OCI-LY1 (cell line): ENCODE measurements at regions not wholly inside any gene's neighbourhood (a gene's known extent, or its start where the extent isn't known, plus 50 kb on each side); places are given as distances from the start of the nearest gene placed in this dataset.

Experiments
- H2AFZ ChIP-seq: fragments of 200-600 bp; sonication (generic), shearing (Covaris generic); 2 replicates; pipeline ENCODE4 v1.6.0; 2014; ENCODE audit warnings: antibody characterized with exemption, mild to moderate bottlenecking, low read length
- H3F3A ChIP-seq: fragments of 200-600 bp; sonication (generic), shearing (Covaris generic); 2 replicates; pipeline ENCODE4 v1.6.0; 2014; ENCODE audit warnings: mild to moderate bottlenecking, antibody characterized with exemption, low read length, moderate library complexity; ENCODE audit not compliant: insufficient read depth
- H3K27ac ChIP-seq: fragments of 200-600 bp; sonication (generic); 2 replicates; pipeline ENCODE4 v1.5.1; 2014; ENCODE audit warnings: low read length, mixed run types, mild to moderate bottlenecking, low read depth; ENCODE audit not compliant: poor library complexity, severe bottlenecking
- H3K27me3 ChIP-seq: fragments of 200-600 bp; sonication (generic); 2 replicates; pipeline ENCODE4 v1.6.0; 2014; ENCODE audit warnings: antibody characterized with exemption, mild to moderate bottlenecking, low read length, moderate library complexity; ENCODE audit not compliant: insufficient read depth
- H3K36me3 ChIP-seq: fragments of 200-600 bp; sonication (generic); 2 replicates; pipeline ENCODE4 v1.6.1; 2014; ENCODE audit warnings: mild to moderate bottlenecking, antibody characterized with exemption, low read length, moderate library complexity, mixed read lengths; ENCODE audit not compliant: insufficient read depth
- H3K4me1 ChIP-seq: fragments of 200-600 bp; sonication (generic); 2 replicates; pipeline ENCODE4 v1.5.1; 2014; ENCODE audit warnings: mild to moderate bottlenecking, low read length, moderate library complexity; ENCODE audit not compliant: insufficient read depth, severe bottlenecking
- H3K4me2 ChIP-seq: fragments of 200-600 bp; sonication (generic), shearing (Covaris generic); 2 replicates; pipeline ENCODE4 v1.6.1; 2014; ENCODE audit warnings: low read length
- H3K4me3 ChIP-seq: fragments of 200-600 bp; sonication (generic); 2 replicates; pipeline ENCODE4 v1.5.1; 2014; ENCODE audit warnings: low read length, low read depth, mild to moderate bottlenecking, mixed read lengths; ENCODE audit not compliant: poor library complexity, severe bottlenecking
- H3K79me2 ChIP-seq: fragments of 200-600 bp; shearing (Covaris generic); 2 replicates; pipeline ENCODE4 v1.6.1; 2016; ENCODE audit warnings: mixed run types, low read length, mixed read lengths; ENCODE audit not compliant: insufficient read depth
- H3K9ac ChIP-seq: fragments of 200-600 bp; sonication (generic), shearing (Covaris generic); 2 replicates; pipeline ENCODE4 v1.6.1; 2014; ENCODE audit warnings: mild to moderate bottlenecking, low read length, mixed read lengths
- H3K9me2 ChIP-seq: fragments of 200-600 bp; sonication (generic), shearing (Covaris generic); 2 replicates; pipeline ENCODE4 v1.6.1; 2014; ENCODE audit warnings: low read depth, mild to moderate bottlenecking, low read length, mixed read lengths
- H3K9me3 ChIP-seq: fragments of 200-600 bp; shearing (Covaris generic); 2 replicates; pipeline ENCODE4 v1.6.1; 2014; ENCODE audit warnings: low read length, mixed read lengths
- H4K20me1 ChIP-seq: fragments of 200-600 bp; sonication (generic), shearing (Covaris generic); 2 replicates; pipeline ENCODE4 v1.6.0; 2016; ENCODE audit warnings: mild to moderate bottlenecking, low read length; ENCODE audit not compliant: insufficient read depth
- EZH2 ChIP-seq: fragments of 200-600 bp; sonication (generic), shearing (Covaris generic); IDR thresholded peaks from 2 replicates; pipeline ENCODE4 v1.8.0; 2017; ENCODE audit warnings: borderline replicate concordance, mixed run types, mild to moderate bottlenecking, antibody characterized with exemption, low read length, moderate library complexity, mixed read lengths
- TF ChIP-seq, protein P1 (sequence below): fragments of 200-600 bp; sonication (generic), shearing (Covaris generic); IDR thresholded peaks from 2 replicates; pipeline ENCODE4 v1.5.1; 2017; ENCODE audit warnings: mild to moderate bottlenecking, antibody characterized with exemption, low read length, moderate library complexity, mixed read lengths

GRCh38 chr2:892892-893291, 57.8 kb upstream of the SNTG2 start:
- Histone ChIP-seq H3K4me2 (no peak overlapping the region), H3K9me2 (no peaks in the 10 kb centered on the region), H3K27ac (no peak overlapping the region), H3K9ac (no peak overlapping the region), H3K27me3 (no peaks in the 10 kb centered on the region), H3K9me3 (no peaks in the 10 kb centered on the region), H3F3A (no peaks in the 10 kb centered on the region), H3K4me3 (no peak overlapping the region), H2AFZ (no peak overlapping the region), H3K36me3 (no peaks in the 10 kb centered on the region), H3K79me2 (no peaks in the 10 kb centered on the region), H3K4me1 (no peaks in the 10 kb centered on the region), H4K20me1 (no peaks in the 10 kb centered on the region)
- TF ChIP-seq, protein P1, sequence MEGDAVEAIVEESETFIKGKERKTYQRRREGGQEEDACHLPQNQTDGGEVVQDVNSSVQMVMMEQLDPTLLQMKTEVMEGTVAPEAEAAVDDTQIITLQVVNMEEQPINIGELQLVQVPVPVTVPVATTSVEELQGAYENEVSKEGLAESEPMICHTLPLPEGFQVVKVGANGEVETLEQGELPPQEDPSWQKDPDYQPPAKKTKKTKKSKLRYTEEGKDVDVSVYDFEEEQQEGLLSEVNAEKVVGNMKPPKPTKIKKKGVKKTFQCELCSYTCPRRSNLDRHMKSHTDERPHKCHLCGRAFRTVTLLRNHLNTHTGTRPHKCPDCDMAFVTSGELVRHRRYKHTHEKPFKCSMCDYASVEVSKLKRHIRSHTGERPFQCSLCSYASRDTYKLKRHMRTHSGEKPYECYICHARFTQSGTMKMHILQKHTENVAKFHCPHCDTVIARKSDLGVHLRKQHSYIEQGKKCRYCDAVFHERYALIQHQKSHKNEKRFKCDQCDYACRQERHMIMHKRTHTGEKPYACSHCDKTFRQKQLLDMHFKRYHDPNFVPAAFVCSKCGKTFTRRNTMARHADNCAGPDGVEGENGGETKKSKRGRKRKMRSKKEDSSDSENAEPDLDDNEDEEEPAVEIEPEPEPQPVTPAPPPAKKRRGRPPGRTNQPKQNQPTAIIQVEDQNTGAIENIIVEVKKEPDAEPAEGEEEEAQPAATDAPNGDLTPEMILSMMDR, result no peak
- TF ChIP-seq EZH2, result no peak

DNA sequence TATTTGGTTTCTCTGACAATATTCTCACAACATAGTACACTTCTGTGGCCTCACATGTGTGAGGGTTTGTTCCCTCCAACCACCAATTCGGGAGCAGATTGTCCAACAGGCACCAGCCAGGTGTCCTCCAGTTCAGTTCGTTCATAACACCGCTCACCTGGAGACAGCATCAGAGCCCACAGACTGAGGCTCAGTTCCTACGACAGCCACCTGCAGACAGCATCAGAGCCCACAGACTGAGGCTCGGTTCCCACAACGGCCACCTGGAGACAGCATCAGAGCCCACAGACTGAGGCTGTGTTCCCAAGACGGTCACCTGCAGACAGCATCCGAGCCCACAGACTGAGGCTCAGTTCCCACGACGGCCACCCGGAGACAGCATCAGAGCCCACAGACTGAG, 58.2 kb upstream of the SNTG2 start:
- no peak overlapping the region for H3K27ac ChIP-seq
- H2AFZ ChIP-seq, result no peak overlapping the region
- no peaks in the 10 kb centered on the region for H3K9me3 ChIP-seq
- no peaks in the 10 kb centered on the region for H3K79me2 ChIP-seq
- no peaks in the 10 kb centered on the region for H4K20me1 ChIP-seq
- no peaks in the 10 kb centered on the region for H3K4me1 ChIP-seq
- H3K9me2 ChIP-seq, result no peaks in the 10 kb centered on the region
- no peaks in the 10 kb centered on the region for H3K27me3 ChIP-seq
- no peaks in the 10 kb centered on the region for H3F3A ChIP-seq
- no peak overlapping the region for H3K4me3 ChIP-seq
- TF ChIP-seq EZH2, result no peak
- TF ChIP-seq, protein P1, result no peak
- H3K4me2 ChIP-seq, result no peak overlapping the region
- no peak overlapping the region for H3K9ac ChIP-seq
- no peaks in the 10 kb centered on the region for H3K36me3 ChIP-seq

DNA sequence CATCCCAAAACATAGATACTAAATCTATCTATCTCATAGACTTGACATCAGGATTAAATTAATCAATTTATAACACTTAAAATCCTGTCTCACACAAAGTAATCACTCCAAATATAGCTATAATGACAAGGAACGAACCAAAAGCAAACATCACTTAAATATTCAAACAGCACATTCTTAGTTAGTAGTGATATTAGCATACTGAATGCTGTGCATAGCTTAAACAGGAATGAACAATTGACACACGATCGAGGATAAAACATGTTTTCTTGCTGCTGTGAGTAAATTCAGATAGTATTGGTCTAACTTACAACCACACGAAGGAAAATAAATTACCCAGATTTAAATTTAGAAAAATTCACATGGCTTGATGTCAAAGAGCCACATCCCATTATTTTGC, 58.9 kb upstream of the SNTG2 start:
- TF ChIP-seq EZH2, result no peak
- TF ChIP-seq, protein P1, result no peak
- Histone ChIP-seq H3K9me2 (no peaks in the 10 kb centered on the region), H3K9me3 (no peaks in the 10 kb centered on the region), H3K9ac (no peak overlapping the region), H3F3A (no peaks in the 10 kb centered on the region), H3K27me3 (no peaks in the 10 kb centered on the region), H2AFZ (no peak overlapping the region), H3K4me3 (no peak overlapping the region), H3K79me2 (no peaks in the 10 kb centered on the region), H4K20me1 (no peaks in the 10 kb centered on the region), H3K27ac (no peak overlapping the region), H3K36me3 (no peaks in the 10 kb centered on the region), H3K4me2 (no peak overlapping the region), H3K4me1 (no peaks in the 10 kb centered on the region)
